Kidney epithelial cell (primary cell): ENCODE measurements at regions not wholly inside any gene's neighbourhood (a gene's known extent, or its start where the extent isn't known, plus 50 kb on each side); places are given as distances from the start of the nearest gene placed in this dataset.

Source experiments
- DNase-seq: peaks from one replicate; pipeline ENCODE4 v3.0.0-alpha.2; 2010; ENCODE audit warnings: low read depth
- H3K27me3 ChIP-seq: 2 replicates; pipeline ENCODE4 v1.6.0; 2011; ENCODE audit warnings: low read length; ENCODE audit not compliant: control insufficient read depth, insufficient read depth
- H3K36me3 ChIP-seq: 2 replicates; pipeline ENCODE4 v1.5.1; 2011; ENCODE audit warnings: low read length; ENCODE audit not compliant: control insufficient read depth, insufficient read depth
- H3K4me3 ChIP-seq: 2 replicates; pipeline ENCODE4 v1.5.1; 2011; ENCODE audit warnings: low read depth, mild to moderate bottlenecking, control low read depth, low read length
- CTCF ChIP-seq: IDR thresholded peaks from 2 replicates; pipeline ENCODE4 v1.5.1; 2011; ENCODE audit warnings: mild to moderate bottlenecking, moderate library complexity, low read length, control low read depth, inconsistent platforms; ENCODE audit not compliant: insufficient read depth, poor library complexity, severe bottlenecking

DNA sequence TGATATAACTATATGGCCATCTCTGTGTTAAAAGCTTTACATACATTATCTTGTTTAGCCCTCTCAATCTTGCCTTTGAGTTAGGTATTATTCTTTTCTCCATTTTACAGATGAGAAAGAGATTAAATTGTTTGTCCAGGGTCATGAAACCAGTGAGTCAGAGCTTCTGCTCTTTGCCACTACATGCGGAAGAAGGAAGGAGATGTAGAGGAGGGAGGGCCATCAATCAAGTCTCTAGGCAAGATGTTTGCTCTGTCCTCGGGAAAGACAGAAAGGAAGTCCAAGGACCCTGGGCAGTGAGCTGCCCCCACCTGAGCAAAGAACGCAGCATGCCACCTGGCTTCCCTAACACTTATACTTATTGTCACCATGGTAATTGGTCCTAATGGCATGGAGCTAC, 133.7 kb upstream of the IL1RAPL2 start:
- TF ChIP-seq CTCF: no peak
- Histone ChIP-seq H3K36me3 (no peaks in the 10 kb centered on the region), H3K4me3 (no peak overlapping the region), H3K27me3 (peaks cover 5% of the 10 kb centered on the region)
- DNase-seq: no peak

DNA sequence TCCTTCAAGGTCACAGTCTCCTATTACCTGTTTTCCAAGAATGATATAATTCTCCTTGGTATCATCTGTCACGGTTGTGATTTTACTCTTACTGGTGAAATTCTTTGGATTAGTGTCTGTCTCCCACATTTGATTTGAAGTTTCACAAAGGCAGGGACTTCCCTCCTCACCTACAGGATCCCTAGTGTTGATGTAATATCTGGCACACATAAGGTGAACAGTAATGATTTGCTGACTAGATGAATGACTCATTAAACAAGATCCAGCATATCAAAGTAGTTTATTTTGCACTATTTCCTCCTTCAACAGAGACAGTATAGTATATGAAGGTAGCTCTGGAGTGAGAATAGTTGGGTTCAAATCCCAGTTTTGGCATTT, 135.3 kb upstream of the IL1RAPL2 start:
- Histone ChIP-seq H3K36me3 (no peaks in the 10 kb centered on the region), H3K27me3 (peaks cover 5% of the 10 kb centered on the region), H3K4me3 (no peak overlapping the region)
- DNase-seq: no peak
- no peak for TF ChIP-seq CTCF

DNA sequence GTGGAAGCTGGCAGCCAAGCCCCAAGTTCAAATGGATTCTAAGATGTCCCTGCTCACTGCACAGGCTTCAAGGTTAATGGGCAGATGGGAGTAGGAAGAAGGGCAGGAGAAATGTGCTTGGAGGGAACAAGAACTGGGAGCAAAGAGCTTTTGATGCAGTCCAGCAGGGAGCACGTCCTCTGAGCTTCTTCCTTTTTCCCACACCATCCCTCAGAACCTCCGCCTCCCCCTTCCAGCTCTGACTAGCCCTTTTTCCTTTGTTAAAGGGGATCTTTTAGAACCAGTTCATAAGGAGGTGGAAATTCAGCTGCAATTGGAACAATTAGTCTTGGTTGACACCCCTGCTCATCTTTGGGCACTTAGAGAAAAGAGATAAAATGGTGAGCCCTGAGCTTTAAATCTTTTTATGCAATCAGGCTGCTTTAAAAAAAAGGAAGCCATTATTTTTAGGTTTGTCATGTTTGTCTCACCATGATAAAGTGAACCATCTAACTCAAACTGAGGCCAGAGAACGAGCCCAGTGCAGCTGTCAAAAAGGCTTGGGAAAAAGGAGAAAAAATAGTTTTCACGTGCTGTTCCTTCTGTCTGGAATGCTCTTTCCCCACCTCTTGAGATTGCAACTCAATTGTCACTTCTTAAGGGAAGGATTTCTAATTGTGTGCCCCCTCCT, 135.8 kb upstream of the IL1RAPL2 start:
- no peaks in the 10 kb centered on the region for H3K36me3 ChIP-seq
- DNase-seq: no peak
- H3K27me3 ChIP-seq: peaks cover 4% of the 10 kb centered on the region
- no peak overlapping the region for H3K4me3 ChIP-seq
- TF ChIP-seq CTCF: no peak

GRCh38 chrX:104428231-104428630, 137.8 kb upstream of the IL1RAPL2 start:
- no peaks in the 10 kb centered on the region for H3K27me3 ChIP-seq
- DNase-seq: no peak
- no peak overlapping the region for H3K4me3 ChIP-seq
- TF ChIP-seq CTCF: no peak
- no peaks in the 10 kb centered on the region for H3K36me3 ChIP-seq

DNA sequence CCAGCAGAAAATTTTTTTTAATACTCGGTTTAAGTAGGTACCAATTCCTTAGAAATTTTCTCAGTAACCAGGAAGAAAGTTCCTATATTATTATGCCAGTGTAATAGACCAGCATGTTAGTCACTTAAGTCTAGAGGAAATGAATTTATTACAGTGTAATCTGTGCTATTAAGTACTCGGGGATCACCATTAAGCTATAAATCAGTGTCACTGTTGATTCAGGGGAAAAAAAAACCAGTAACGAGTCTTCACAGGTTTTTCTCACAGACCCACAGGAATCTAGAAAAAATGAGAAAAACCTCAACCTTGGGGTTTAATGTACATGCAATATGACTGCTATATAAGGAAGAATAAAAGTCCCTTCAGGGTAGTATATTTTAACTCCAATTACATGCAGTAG, 138.3 kb upstream of the IL1RAPL2 start:
- no peaks in the 10 kb centered on the region for H3K27me3 ChIP-seq
- no peak overlapping the region for H3K4me3 ChIP-seq
- no peak for DNase-seq
- TF ChIP-seq CTCF: no peak
- H3K36me3 ChIP-seq: no peaks in the 10 kb centered on the region

- Histone ChIP-seq H3K36me3 (no peaks in the 10 kb centered on the region), H3K4me3 (no peak overlapping the region), H3K27me3 (no peaks in the 10 kb centered on the region)
- TF ChIP-seq CTCF: no peak
- no peak for DNase-seq
Measured at GRCh38 chrX:104427073-104427472, 138.9 kb upstream of the IL1RAPL2 start.
